ENCODE measurements at regions not wholly inside any gene's neighbourhood (a gene's known extent, or its start where the extent isn't known, plus 50 kb on each side); places are given as distances from the start of the nearest gene placed in this dataset.

DNA sequence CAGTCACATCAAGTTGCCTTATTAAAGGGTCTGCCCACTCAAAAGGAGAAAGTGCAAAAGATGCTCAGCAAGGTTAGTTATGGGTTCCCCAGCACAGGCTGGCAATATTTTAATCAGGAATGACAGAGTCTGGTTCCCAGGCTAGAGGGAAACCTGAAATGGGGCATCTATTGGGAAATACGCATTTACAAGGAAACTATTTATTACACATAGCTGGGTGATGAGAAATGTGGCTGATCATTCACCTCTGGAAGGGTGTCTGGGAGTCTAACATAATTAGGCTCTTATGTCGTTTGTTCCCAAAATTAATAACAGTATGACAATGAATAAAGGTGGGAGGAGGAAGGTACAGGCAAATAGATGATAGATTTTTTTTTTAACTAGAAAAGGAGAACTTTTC lies 314.7 kb downstream of the ENC1 start:
- Histone ChIP-seq H3K9me3 (ENCODE audit: low read depth, low read length) (no peaks in the 10 kb centered on the region), H3K4me3 (ENCODE audit: low read length) (no peak overlapping the region), H3K27me3 (ENCODE audit: insufficient read depth, low read length) (peaks cover 7% of the 10 kb centered on the region), H3K4me1 (ENCODE audit: insufficient read depth, low read length) (peaks cover 4% of the 10 kb centered on the region)

GRCh38 chr5:74324556-74324955 lies 316.0 kb downstream of the ENC1 start:
- Histone ChIP-seq H3K4me3 (ENCODE audit: low read length) (no peak overlapping the region), H3K4me1 (ENCODE audit: insufficient read depth, low read length) (peaks cover 4% of the 10 kb centered on the region), H3K27me3 (ENCODE audit: insufficient read depth, low read length) (peaks cover 7% of the 10 kb centered on the region), H3K9me3 (ENCODE audit: low read depth, low read length) (no peaks in the 10 kb centered on the region)

DNA sequence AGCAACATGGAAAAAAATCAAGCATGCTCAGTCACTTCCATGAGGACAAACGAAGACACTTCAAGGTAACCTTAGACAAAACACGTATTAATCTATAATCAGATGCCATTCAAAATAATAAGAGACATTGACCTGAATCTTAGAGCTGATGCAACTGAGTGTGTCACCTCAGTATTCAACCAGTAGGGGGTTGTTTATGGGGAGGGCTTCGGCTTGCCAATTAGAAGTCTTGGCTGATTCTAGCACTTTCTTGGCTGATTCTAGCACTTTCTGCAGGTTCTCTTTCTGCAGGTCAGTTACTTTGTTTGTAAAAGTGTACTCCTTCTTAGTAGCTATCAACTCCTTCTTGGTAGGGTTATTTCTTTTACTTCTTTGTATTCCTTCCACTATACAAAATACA lies 317.6 kb downstream of the ENC1 start:
- Histone ChIP-seq H3K9me3 (ENCODE audit: low read depth, low read length) (no peaks in the 10 kb centered on the region), H3K4me1 (ENCODE audit: insufficient read depth, low read length) (peaks cover 4% of the 10 kb centered on the region), H3K27me3 (ENCODE audit: insufficient read depth, low read length) (peaks cover 7% of the 10 kb centered on the region), H3K4me3 (ENCODE audit: low read length) (no peak overlapping the region)

DNA sequence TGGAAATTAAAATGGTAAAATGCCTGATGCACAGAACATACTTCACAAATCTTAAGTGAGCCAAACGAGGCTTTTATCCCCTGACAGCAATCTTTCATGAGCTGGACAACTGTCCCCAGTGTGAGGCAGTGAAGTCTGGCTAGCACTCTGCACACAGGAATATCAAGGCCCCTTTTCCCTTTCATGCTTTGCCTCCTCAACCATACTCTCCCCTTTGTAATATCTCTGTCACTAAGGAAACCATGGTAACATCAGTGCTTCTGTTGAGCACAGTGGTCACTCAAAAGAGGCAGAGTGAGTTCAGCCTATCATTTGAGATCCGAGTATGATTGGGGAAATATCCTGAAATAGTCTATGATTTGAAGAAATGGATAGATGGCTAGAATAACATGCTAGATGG lies 318.3 kb downstream of the ENC1 start:
- peaks cover 4% of the 10 kb centered on the region for H3K4me1 ChIP-seq (ENCODE audit: insufficient read depth, low read length)
- H3K9me3 ChIP-seq (ENCODE audit: low read depth, low read length): no peaks in the 10 kb centered on the region
- H3K4me3 ChIP-seq (ENCODE audit: low read length): no peak overlapping the region
- H3K27me3 ChIP-seq (ENCODE audit: insufficient read depth, low read length): peaks cover 9% of the 10 kb centered on the region

GRCh38 chr5:74321326-74321725 lies 319.2 kb downstream of the ENC1 start:
- no peak overlapping the region for H3K4me3 ChIP-seq (ENCODE audit: low read length)
- no peaks in the 10 kb centered on the region for H3K9me3 ChIP-seq (ENCODE audit: low read depth, low read length)
- H3K4me1 ChIP-seq (ENCODE audit: insufficient read depth, low read length): peaks cover under 1% of the 10 kb centered on the region
- peaks cover 10% of the 10 kb centered on the region for H3K27me3 ChIP-seq (ENCODE audit: insufficient read depth, low read length)

DNA sequence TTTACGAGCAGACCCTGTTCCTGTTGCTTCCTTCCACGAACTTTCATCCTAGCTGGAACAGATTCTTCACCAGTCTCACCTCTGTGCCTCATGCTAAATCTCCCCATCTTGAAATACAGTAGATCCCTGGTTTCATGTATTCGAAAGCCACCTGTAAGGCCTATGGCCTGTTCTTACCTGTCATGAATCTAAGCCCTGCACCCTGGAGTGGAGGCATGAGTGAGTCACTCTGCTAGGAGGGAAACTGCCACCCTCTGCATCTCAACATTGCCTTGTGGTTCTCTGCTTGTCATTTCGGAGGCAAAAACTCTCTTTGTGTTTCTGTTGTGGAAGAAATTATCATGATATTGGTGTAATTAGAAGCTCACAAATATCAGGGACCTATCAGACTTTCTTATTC lies 320.0 kb downstream of the ENC1 start:
- Histone ChIP-seq H3K9me3 (ENCODE audit: low read depth, low read length) (no peaks in the 10 kb centered on the region), H3K4me1 (ENCODE audit: insufficient read depth, low read length) (no peaks in the 10 kb centered on the region), H3K4me3 (ENCODE audit: low read length) (no peak overlapping the region), H3K27me3 (ENCODE audit: insufficient read depth, low read length) (peaks cover 10% of the 10 kb centered on the region)

DNA sequence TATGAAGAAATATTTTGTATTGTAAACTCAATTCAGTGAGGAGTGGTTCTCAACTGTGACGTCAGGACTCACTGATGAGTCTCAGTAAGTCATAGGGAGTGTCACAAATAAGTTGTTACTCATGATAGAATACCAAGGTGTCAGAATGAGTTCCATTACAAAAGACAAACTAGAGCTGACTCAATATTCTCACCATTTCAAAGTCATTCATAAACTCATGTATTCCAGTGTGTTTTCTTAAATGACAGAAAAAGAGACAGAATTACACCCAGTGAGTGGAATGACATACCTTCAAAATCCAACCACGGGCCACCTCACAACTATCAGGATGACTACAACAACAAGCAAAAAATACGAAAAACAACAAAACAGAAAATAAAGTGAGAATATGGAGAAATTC lies 321.5 kb downstream of the ENC1 start:
- no peaks in the 10 kb centered on the region for H3K4me1 ChIP-seq (ENCODE audit: insufficient read depth, low read length)
- H3K9me3 ChIP-seq (ENCODE audit: low read depth, low read length): no peaks in the 10 kb centered on the region
- peaks cover 18% of the 10 kb centered on the region for H3K27me3 ChIP-seq (ENCODE audit: insufficient read depth, low read length)
- H3K4me3 ChIP-seq (ENCODE audit: low read length): no peak overlapping the region

DNA sequence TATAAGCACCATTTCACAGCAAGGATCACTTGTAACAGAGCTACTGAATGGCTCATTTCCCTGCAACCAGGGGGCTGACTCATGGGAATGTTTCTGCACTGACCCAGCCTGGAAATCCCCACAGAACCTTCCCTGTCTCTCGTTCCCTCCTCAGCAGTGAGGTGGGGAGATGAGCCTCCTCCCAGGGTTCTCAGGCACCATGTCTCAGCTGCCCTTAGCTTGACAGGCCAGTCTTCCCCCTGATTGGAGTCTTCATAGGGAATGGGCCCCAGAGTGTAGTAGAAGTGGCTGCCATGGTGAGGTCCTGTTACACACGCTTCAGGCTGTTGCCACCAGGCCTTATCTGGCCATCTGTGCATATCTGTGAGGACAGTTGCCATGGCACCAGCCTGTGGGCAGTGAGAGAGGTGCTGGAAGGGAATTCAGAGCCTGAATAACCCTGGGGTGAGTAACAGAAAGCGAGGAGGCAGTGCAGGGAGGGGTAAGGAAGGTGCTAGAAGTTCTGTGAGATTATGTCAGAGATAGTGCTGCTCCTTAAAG lies 324.4 kb downstream of the ENC1 start:
- Histone ChIP-seq H3K4me3 (ENCODE audit: low read length) (no peak overlapping the region), H3K4me1 (ENCODE audit: insufficient read depth, low read length) (no peaks in the 10 kb centered on the region), H3K9me3 (ENCODE audit: low read depth, low read length) (no peaks in the 10 kb centered on the region), H3K27me3 (ENCODE audit: insufficient read depth, low read length) (peaks cover 17% of the 10 kb centered on the region)

GRCh38 chr5:74314906-74315305 lies 325.6 kb downstream of the ENC1 start:
- H3K27me3 ChIP-seq (ENCODE audit: insufficient read depth, low read length): peaks cover 17% of the 10 kb centered on the region
- H3K4me3 ChIP-seq (ENCODE audit: low read length): no peak overlapping the region
- no peaks in the 10 kb centered on the region for H3K4me1 ChIP-seq (ENCODE audit: insufficient read depth, low read length)
- no peaks in the 10 kb centered on the region for H3K9me3 ChIP-seq (ENCODE audit: low read depth, low read length)

DNA sequence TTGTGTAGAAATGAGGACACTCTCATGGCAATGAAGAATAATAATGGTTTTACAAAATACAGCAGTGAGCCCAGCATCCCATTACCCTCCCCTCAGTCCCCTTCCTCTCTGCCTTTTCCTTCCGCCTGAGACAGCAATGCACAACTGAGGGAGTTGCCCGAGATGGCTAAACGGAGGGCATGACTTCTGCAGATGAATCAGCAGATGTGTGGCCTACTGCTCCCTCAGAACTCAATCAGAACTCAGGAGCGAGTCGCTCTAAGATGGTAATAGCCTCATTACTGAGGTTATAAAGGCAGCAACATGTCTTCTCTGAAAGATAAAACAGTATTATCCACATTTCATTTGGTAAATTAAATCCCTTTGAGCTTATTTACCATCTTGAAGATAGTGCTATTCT lies 326.6 kb downstream of the ENC1 start:
- Histone ChIP-seq H3K4me1 (ENCODE audit: insufficient read depth, low read length) (no peaks in the 10 kb centered on the region), H3K27me3 (ENCODE audit: insufficient read depth, low read length) (peaks cover 17% of the 10 kb centered on the region), H3K9me3 (ENCODE audit: low read depth, low read length) (no peaks in the 10 kb centered on the region), H3K4me3 (ENCODE audit: low read length) (no peak overlapping the region)

DNA sequence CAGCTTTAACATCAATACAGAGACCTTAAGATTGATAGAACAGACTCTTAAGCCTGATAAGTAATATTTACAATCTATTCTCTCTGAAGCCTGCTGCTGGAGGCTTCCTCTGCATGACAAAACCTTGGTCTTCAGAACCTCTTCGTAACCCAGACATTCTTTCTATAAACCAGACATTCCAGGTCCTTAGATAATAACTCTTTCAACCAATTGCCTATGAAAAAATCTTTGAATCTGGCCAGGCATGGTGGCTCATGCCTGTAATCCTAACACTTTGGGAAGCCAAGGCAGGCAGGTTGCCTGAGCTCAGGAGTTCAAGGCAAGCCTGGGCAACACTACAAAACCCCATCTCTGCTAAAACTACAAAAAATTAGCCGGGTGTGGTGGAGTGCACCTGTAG lies 327.8 kb downstream of the ENC1 start:
- peaks cover 17% of the 10 kb centered on the region for H3K27me3 ChIP-seq (ENCODE audit: insufficient read depth, low read length)
- H3K9me3 ChIP-seq (ENCODE audit: low read depth, low read length): no peaks in the 10 kb centered on the region
- no peaks in the 10 kb centered on the region for H3K4me1 ChIP-seq (ENCODE audit: insufficient read depth, low read length)
- H3K4me3 ChIP-seq (ENCODE audit: low read length): no peak overlapping the region

- H3K4me1 ChIP-seq (ENCODE audit: insufficient read depth, low read length): no peaks in the 10 kb centered on the region
- no peak overlapping the region for H3K4me3 ChIP-seq (ENCODE audit: low read length)
- no peaks in the 10 kb centered on the region for H3K9me3 ChIP-seq (ENCODE audit: low read depth, low read length)
- peaks cover 14% of the 10 kb centered on the region for H3K27me3 ChIP-seq (ENCODE audit: insufficient read depth, low read length)
Measured at GRCh38 chr5:74311961-74312360, 328.6 kb downstream of the ENC1 start.

GRCh38 chr5:74310997-74311930 lies 329.3 kb downstream of the ENC1 start:
- Histone ChIP-seq H3K4me3 (ENCODE audit: low read length) (no peak overlapping the region), H3K9me3 (ENCODE audit: low read depth, low read length) (no peaks in the 10 kb centered on the region), H3K27me3 (ENCODE audit: insufficient read depth, low read length) (peaks cover 14% of the 10 kb centered on the region), H3K4me1 (ENCODE audit: insufficient read depth, low read length) (no peaks in the 10 kb centered on the region)

- Histone ChIP-seq H3K4me1 (ENCODE audit: insufficient read depth, low read length) (no peaks in the 10 kb centered on the region), H3K4me3 (ENCODE audit: low read length) (no peak overlapping the region), H3K9me3 (ENCODE audit: low read depth, low read length) (no peaks in the 10 kb centered on the region), H3K27me3 (ENCODE audit: insufficient read depth, low read length) (peaks cover 14% of the 10 kb centered on the region)
Measured at GRCh38 chr5:74310386-74310785, 330.1 kb downstream of the ENC1 start.

DNA sequence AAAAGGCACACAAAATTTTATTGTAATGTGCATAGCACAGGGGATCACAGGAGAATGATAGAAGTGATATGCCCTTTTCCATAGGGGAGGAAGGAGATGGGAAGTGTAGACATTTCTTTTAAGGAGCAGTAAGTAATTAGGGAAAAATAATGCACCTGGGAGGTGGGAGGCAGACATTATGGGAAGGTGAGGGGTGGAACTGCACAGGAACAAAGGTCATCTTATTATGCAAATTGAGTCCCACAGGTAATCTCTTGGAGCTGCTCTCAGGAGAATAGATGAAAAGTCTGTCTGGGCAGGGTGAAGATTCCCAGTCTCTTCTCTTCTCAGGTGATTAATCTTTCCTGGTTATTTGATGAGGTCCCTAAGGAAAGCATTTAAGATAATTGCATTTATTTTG lies 331.5 kb downstream of the ENC1 start:
- Histone ChIP-seq H3K9me3 (ENCODE audit: low read depth, low read length) (no peaks in the 10 kb centered on the region), H3K27me3 (ENCODE audit: insufficient read depth, low read length) (peaks cover 6% of the 10 kb centered on the region), H3K4me3 (ENCODE audit: low read length) (no peak overlapping the region), H3K4me1 (ENCODE audit: insufficient read depth, low read length) (no peaks in the 10 kb centered on the region)

DNA sequence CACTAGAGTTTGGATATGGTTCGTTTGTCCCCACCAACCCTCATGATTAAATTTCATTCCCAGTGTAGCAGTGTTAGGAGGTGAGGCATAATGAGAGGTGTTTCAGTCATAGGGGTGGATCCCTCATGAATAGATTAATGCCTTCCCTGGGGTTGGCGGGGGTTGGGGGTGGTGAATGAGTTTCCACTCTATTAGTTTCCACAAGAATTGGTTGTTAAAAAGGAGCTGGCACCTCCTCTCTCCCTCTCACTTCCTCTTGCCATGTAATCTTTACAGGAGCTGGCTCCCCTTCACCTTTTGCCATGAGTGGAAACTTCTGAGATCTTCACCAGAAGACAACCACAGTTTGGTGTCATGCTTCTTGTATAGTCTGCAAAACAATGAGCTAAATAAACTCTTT lies 333.7 kb downstream of the ENC1 start:
- Histone ChIP-seq H3K4me1 (ENCODE audit: insufficient read depth, low read length) (no peaks in the 10 kb centered on the region), H3K9me3 (ENCODE audit: low read depth, low read length) (no peaks in the 10 kb centered on the region), H3K27me3 (ENCODE audit: insufficient read depth, low read length) (peaks cover 5% of the 10 kb centered on the region), H3K4me3 (ENCODE audit: low read length) (no peak overlapping the region)
